Activated naive CD4-positive, alpha-beta T cell treated with anti-CD3 and anti-CD28 coated beads, Interleukin-2, amount 50 U/mL, for 16 hours (primary cell): ENCODE measurements at regions not wholly inside any gene's neighbourhood (a gene's known extent, or its start where the extent isn't known, plus 50 kb on each side); places are given as distances from the start of the nearest gene placed in this dataset.

Experiments used
- DNase-seq: peaks from one replicate; pipeline ENCODE4 v3.0.0-alpha.2; 2020

GRCh38 chr3:107892955-107893624 lies 197.7 kb downstream of the CD47 start:
- DNase-seq: no peak

GRCh38 chr3:107884719-107885460 lies 205.9 kb downstream of the CD47 start:
- no peak for DNase-seq

GRCh38 chr3:107884028-107884427 lies 206.8 kb downstream of the CD47 start:
- DNase-seq: no peak

GRCh38 chr3:107882881-107883280 lies 207.9 kb downstream of the CD47 start:
- DNase-seq: no peak

- DNase-seq: no peak
These were observed 208.6 kb downstream of the CD47 start for GRCh38 chr3:107882261-107882660.

- DNase-seq: no peak
These were observed 209.3 kb downstream of the CD47 start for GRCh38 chr3:107881509-107881908.

- no peak for DNase-seq
These were observed 210.1 kb downstream of the CD47 start for GRCh38 chr3:107880702-107881101.

- DNase-seq: no peak
These were observed 212.9 kb downstream of the CD47 start for GRCh38 chr3:107877936-107878335.

- DNase-seq: no peak
These were observed 219.7 kb downstream of the CD47 start for GRCh38 chr3:107870943-107871638.

- no peak for DNase-seq
These were observed 220.7 kb downstream of the CD47 start for GRCh38 chr3:107870096-107870495.

- no peak for DNase-seq
These were observed 222.4 kb downstream of the CD47 start for GRCh38 chr3:107868449-107868848.

- no peak for DNase-seq
These were observed 228.9 kb downstream of the CD47 start for GRCh38 chr3:107861904-107862303.

GRCh38 chr3:107861422-107861821 lies 229.4 kb downstream of the CD47 start:
- DNase-seq: no peak
